ENCODE measurements at regions not wholly inside any gene's neighbourhood (a gene's known extent, or its start where the extent isn't known, plus 50 kb on each side); places are given as distances from the start of the nearest gene placed in this dataset.

DNA sequence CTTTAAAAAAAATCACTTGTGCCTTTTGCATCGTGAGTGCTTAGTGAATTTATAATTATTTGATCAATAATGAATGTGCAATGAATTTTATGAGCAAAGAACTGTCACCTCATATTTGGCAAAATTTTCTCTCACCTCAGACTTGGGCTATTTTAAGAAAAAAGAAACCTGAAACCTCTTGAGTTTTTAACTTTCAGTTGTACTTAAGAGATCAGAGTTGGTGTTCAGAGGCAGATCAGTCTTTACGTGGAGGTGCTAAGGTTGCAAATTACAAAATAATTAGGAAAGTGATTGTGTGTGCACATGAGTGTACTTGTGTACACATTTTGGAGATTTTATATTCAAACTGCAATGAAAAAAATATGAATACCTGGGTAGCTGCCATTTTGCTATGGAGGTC lies 218.7 kb upstream of the RBFOX1 start:
- Histone ChIP-seq H3K9me3 (ENCODE audit: control insufficient read depth in 2 of 2, low read length in 2 of 2) (no peaks in the 10 kb centered on the region), H3K27me3 (ENCODE audit: control insufficient read depth in 2 of 2, insufficient read depth in 2 of 2, low read length in 2 of 2) (no peaks in the 10 kb centered on the region), H3K9ac (ENCODE audit: low read depth in 1 of 2, low read length in 2 of 2) (no peak overlapping the region), H3K27ac (ENCODE audit: low read depth in 2 of 2, low read length in 2 of 2) (no peak overlapping the region), H3K36me3 (ENCODE audit: control insufficient read depth in 2 of 2, insufficient read depth in 2 of 2, low read length in 2 of 2) (no peaks in the 10 kb centered on the region), H3K4me3 (ENCODE audit: low read length in 2 of 2) (no peak overlapping the region), H3K4me1 (ENCODE audit: control insufficient read depth in 2 of 2, insufficient read depth in 2 of 2, low read length in 2 of 2) (no peaks in the 10 kb centered on the region)

DNA sequence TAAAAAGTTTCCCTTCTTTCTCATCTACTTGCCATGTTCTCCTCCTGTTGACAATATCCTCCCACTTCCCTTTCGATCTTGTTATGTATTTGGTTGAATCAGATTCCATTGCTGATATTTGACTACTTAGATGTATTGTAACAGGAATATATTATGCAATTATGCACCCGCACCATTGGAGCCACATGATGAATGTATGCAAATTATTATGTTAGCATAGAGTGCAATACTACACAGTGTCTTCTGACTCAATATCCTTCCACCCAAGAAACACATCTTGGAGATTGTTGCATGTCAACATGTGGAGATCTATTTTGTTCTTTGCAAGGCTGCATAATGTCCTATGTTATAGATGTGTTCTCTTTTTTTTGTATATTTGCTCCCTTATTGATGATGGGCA lies 219.2 kb upstream of the RBFOX1 start:
- Histone ChIP-seq H3K27ac (ENCODE audit: low read depth in 2 of 2, low read length in 2 of 2) (no peak overlapping the region), H3K36me3 (ENCODE audit: control insufficient read depth in 2 of 2, insufficient read depth in 2 of 2, low read length in 2 of 2) (no peaks in the 10 kb centered on the region), H3K4me3 (ENCODE audit: low read length in 2 of 2) (no peak overlapping the region), H3K9ac (ENCODE audit: low read depth in 1 of 2, low read length in 2 of 2) (no peak overlapping the region), H3K9me3 (ENCODE audit: control insufficient read depth in 2 of 2, low read length in 2 of 2) (no peaks in the 10 kb centered on the region), H3K27me3 (ENCODE audit: control insufficient read depth in 2 of 2, insufficient read depth in 2 of 2, low read length in 2 of 2) (no peaks in the 10 kb centered on the region), H3K4me1 (ENCODE audit: control insufficient read depth in 2 of 2, insufficient read depth in 2 of 2, low read length in 2 of 2) (no peaks in the 10 kb centered on the region)

DNA sequence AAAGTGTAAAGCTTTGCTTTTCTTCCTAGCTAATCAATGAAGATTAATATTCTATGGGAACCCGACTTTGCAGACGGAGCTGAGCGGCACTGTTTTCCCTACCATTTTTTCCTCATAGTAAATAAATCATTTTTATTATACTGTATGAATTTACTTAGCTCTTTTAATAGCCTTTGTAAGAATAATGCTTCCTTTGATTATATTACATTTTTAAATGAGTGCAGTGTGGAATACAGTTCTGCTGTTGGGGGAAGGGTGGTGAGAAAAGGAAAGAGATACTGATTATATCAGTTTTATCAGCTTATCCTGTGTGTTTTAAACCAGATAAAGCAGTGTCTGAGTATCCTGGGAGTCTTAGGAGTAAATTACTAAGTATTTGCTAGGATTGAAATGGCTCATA lies 221.4 kb upstream of the RBFOX1 start:
- H3K9me3 ChIP-seq (ENCODE audit: control insufficient read depth in 2 of 2, low read length in 2 of 2): no peaks in the 10 kb centered on the region
- no peak overlapping the region for H3K4me3 ChIP-seq (ENCODE audit: low read length in 2 of 2)
- H3K9ac ChIP-seq (ENCODE audit: low read depth in 1 of 2, low read length in 2 of 2): no peak overlapping the region
- no peaks in the 10 kb centered on the region for H3K36me3 ChIP-seq (ENCODE audit: control insufficient read depth in 2 of 2, insufficient read depth in 2 of 2, low read length in 2 of 2)
- no peaks in the 10 kb centered on the region for H3K4me1 ChIP-seq (ENCODE audit: control insufficient read depth in 2 of 2, insufficient read depth in 2 of 2, low read length in 2 of 2)
- H3K27me3 ChIP-seq (ENCODE audit: control insufficient read depth in 2 of 2, insufficient read depth in 2 of 2, low read length in 2 of 2): no peaks in the 10 kb centered on the region
- no peak overlapping the region for H3K27ac ChIP-seq (ENCODE audit: low read depth in 2 of 2, low read length in 2 of 2)

DNA sequence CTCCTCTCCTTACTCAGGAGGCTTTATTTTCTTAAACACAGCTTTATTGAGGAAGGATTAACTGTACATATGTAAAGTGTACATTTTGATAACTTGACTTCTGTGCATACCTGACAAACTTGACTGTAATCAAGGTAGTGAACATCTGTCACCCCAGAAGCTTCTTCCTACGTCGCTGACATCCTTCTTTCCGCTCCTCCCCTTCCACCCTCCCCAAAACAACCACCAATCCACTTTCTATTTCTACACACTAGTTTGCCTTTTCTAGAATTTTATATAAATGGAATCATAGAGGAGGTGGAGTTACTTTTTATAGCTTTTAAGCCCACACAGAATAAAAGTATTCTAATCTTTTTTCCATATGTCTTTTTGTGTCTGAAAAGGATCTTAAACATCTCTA lies 225.2 kb upstream of the RBFOX1 start:
- Histone ChIP-seq H3K36me3 (ENCODE audit: control insufficient read depth in 2 of 2, insufficient read depth in 2 of 2, low read length in 2 of 2) (no peaks in the 10 kb centered on the region), H3K9me3 (ENCODE audit: control insufficient read depth in 2 of 2, low read length in 2 of 2) (no peaks in the 10 kb centered on the region), H3K4me1 (ENCODE audit: control insufficient read depth in 2 of 2, insufficient read depth in 2 of 2, low read length in 2 of 2) (no peaks in the 10 kb centered on the region), H3K27ac (ENCODE audit: low read depth in 2 of 2, low read length in 2 of 2) (no peak overlapping the region), H3K27me3 (ENCODE audit: control insufficient read depth in 2 of 2, insufficient read depth in 2 of 2, low read length in 2 of 2) (no peaks in the 10 kb centered on the region), H3K9ac (ENCODE audit: low read depth in 1 of 2, low read length in 2 of 2) (no peak overlapping the region), H3K4me3 (ENCODE audit: low read length in 2 of 2) (no peak overlapping the region)

DNA sequence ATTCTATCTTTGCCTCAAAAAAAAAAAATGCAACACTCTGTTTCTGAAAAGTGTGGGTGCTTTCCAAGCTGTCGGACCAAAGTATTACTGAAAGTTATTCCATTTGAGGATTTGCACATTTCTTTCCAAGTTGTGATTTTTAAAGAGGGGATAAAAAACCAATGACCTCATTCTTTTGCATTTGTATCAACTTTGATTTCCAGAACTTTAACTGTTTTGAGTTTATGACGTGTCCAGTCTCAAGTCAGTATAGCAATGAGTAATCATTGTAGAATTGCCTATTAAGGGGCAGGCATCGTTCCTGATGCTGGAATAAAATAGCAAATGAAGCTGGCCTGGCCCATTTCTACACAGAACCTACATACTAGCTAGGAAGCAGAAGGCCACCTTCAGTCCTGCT lies 229.6 kb upstream of the RBFOX1 start:
- no peaks in the 10 kb centered on the region for H3K36me3 ChIP-seq (ENCODE audit: control insufficient read depth in 2 of 2, insufficient read depth in 2 of 2, low read length in 2 of 2)
- no peak overlapping the region for H3K9ac ChIP-seq (ENCODE audit: low read depth in 1 of 2, low read length in 2 of 2)
- no peak overlapping the region for H3K4me3 ChIP-seq (ENCODE audit: low read length in 2 of 2)
- H3K9me3 ChIP-seq (ENCODE audit: control insufficient read depth in 2 of 2, low read length in 2 of 2): no peaks in the 10 kb centered on the region
- no peaks in the 10 kb centered on the region for H3K4me1 ChIP-seq (ENCODE audit: control insufficient read depth in 2 of 2, insufficient read depth in 2 of 2, low read length in 2 of 2)
- H3K27ac ChIP-seq (ENCODE audit: low read depth in 2 of 2, low read length in 2 of 2): no peak overlapping the region
- H3K27me3 ChIP-seq (ENCODE audit: control insufficient read depth in 2 of 2, insufficient read depth in 2 of 2, low read length in 2 of 2): no peaks in the 10 kb centered on the region

DNA sequence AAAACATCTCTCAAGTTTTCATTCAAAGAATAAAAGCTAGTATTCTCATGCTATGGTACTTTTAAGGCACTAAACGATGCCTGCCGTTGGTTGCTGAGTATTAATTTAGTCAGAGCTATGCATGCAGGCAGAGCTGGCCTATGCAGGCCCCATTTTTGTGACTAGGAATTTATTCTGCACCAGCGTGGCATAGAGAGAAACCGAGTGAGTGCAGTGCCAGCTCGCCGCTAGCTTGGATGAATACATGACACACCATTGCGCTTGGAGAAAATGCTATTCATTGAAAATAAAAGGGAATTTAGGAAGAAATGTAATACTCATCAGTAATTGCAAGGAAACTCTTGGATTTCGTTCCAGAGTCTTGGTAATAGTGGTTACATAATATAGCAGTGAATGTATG lies 231.6 kb upstream of the RBFOX1 start:
- Histone ChIP-seq H3K9me3 (ENCODE audit: control insufficient read depth in 2 of 2, low read length in 2 of 2) (no peaks in the 10 kb centered on the region), H3K4me1 (ENCODE audit: control insufficient read depth in 2 of 2, insufficient read depth in 2 of 2, low read length in 2 of 2) (no peaks in the 10 kb centered on the region), H3K4me3 (ENCODE audit: low read length in 2 of 2) (no peak overlapping the region), H3K9ac (ENCODE audit: low read depth in 1 of 2, low read length in 2 of 2) (no peak overlapping the region), H3K27ac (ENCODE audit: low read depth in 2 of 2, low read length in 2 of 2) (no peak overlapping the region), H3K36me3 (ENCODE audit: control insufficient read depth in 2 of 2, insufficient read depth in 2 of 2, low read length in 2 of 2) (no peaks in the 10 kb centered on the region), H3K27me3 (ENCODE audit: control insufficient read depth in 2 of 2, insufficient read depth in 2 of 2, low read length in 2 of 2) (no peaks in the 10 kb centered on the region)

DNA sequence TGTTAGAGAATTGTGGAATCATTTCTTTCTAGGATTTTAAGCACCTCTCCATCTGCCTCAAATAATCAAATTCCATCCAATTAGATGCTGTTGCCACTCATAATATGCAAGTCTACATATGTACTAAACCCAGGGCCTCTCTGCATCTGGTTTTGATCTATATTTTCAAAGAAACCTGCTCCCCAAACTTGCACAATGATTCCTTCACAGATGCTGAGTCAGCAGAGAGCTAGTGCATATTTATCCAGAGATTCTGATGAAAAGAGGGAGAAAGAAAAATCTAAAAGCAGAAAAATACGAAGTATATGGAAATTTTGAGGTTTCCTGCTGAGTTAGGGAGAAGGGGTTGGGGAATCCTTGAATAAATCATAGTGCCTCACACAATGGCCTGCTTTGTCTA lies 235.1 kb upstream of the RBFOX1 start:
- Histone ChIP-seq H3K27ac (ENCODE audit: low read depth in 2 of 2, low read length in 2 of 2) (no peak overlapping the region), H3K27me3 (ENCODE audit: control insufficient read depth in 2 of 2, insufficient read depth in 2 of 2, low read length in 2 of 2) (no peaks in the 10 kb centered on the region), H3K36me3 (ENCODE audit: control insufficient read depth in 2 of 2, insufficient read depth in 2 of 2, low read length in 2 of 2) (no peaks in the 10 kb centered on the region), H3K4me3 (ENCODE audit: low read length in 2 of 2) (no peak overlapping the region), H3K9me3 (ENCODE audit: control insufficient read depth in 2 of 2, low read length in 2 of 2) (no peaks in the 10 kb centered on the region), H3K9ac (ENCODE audit: low read depth in 1 of 2, low read length in 2 of 2) (no peak overlapping the region), H3K4me1 (ENCODE audit: control insufficient read depth in 2 of 2, insufficient read depth in 2 of 2, low read length in 2 of 2) (no peaks in the 10 kb centered on the region)

DNA sequence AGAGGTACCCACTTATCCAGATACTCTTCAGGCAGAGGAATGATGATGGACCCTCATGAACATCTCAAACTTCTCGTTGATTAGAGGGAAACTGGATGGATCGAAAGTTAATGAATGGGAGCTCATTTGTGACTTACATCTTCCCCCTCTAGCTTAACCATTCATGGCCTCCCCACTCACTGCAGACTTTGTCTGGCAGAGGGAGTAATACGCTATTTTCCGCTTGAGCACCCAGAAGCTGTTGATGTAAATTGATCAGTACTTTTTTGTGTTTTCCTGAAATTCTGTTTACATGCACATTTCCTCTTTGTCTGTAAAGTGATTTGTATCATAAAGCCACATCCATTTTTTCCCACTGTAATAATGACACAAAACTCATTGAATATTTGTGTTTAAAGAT lies 239.1 kb upstream of the RBFOX1 start:
- Histone ChIP-seq H3K4me1 (ENCODE audit: control insufficient read depth in 2 of 2, insufficient read depth in 2 of 2, low read length in 2 of 2) (no peaks in the 10 kb centered on the region), H3K27ac (ENCODE audit: low read depth in 2 of 2, low read length in 2 of 2) (no peak overlapping the region), H3K27me3 (ENCODE audit: control insufficient read depth in 2 of 2, insufficient read depth in 2 of 2, low read length in 2 of 2) (no peaks in the 10 kb centered on the region), H3K9me3 (ENCODE audit: control insufficient read depth in 2 of 2, low read length in 2 of 2) (no peaks in the 10 kb centered on the region), H3K36me3 (ENCODE audit: control insufficient read depth in 2 of 2, insufficient read depth in 2 of 2, low read length in 2 of 2) (no peaks in the 10 kb centered on the region), H3K4me3 (ENCODE audit: low read length in 2 of 2) (no peak overlapping the region), H3K9ac (ENCODE audit: low read depth in 1 of 2, low read length in 2 of 2) (no peak overlapping the region)

DNA sequence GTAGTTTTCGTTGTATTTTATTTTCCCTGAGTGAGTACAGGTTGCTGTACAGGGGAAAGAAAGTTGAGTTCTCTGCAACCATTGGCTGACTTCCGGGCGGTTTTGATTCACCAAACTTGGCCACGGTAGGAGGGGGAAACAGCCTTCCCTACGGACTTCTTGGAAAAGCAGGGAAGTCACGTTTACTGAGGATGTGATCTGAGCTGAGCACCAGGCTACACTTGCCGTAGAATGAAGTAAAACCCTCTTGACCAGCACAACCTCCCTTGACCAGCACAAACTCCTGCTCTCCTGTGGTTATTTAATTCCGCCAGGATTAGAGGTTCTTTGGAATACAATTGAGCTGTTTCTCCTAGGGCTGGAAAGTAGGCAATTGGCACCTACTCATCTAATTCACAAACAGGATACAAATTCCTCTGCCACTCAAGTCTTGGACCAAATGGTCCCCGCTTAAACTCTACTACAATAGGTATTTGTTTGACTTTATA lies 242.0 kb upstream of the RBFOX1 start:
- no peaks in the 10 kb centered on the region for H3K9me3 ChIP-seq (ENCODE audit: control insufficient read depth in 2 of 2, low read length in 2 of 2)
- H3K27ac ChIP-seq (ENCODE audit: low read depth in 2 of 2, low read length in 2 of 2): no peak overlapping the region
- no peak overlapping the region for H3K9ac ChIP-seq (ENCODE audit: low read depth in 1 of 2, low read length in 2 of 2)
- no peaks in the 10 kb centered on the region for H3K36me3 ChIP-seq (ENCODE audit: control insufficient read depth in 2 of 2, insufficient read depth in 2 of 2, low read length in 2 of 2)
- no peaks in the 10 kb centered on the region for H3K27me3 ChIP-seq (ENCODE audit: control insufficient read depth in 2 of 2, insufficient read depth in 2 of 2, low read length in 2 of 2)
- H3K4me1 ChIP-seq (ENCODE audit: control insufficient read depth in 2 of 2, insufficient read depth in 2 of 2, low read length in 2 of 2): no peaks in the 10 kb centered on the region
- no peak overlapping the region for H3K4me3 ChIP-seq (ENCODE audit: low read length in 2 of 2)

DNA sequence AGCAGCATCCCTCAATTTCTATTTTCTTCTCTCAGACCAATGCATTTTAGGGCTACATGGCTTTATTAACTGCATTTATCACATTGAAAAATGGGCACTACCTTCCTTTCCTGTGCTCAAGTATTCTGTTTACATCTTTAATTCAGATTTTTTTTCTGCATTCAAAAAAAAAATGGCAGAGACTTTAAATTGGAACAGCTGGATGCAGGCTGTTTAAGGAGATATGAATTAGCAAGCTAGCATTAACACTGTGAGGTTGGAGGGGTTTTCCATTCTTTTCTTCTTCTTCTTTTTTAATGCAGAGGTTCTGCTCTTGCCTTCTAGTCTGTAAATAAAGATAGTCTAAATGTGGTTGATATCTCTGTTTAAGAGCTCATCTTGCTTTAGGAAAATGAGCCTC lies 242.9 kb upstream of the RBFOX1 start:
- no peaks in the 10 kb centered on the region for H3K4me1 ChIP-seq (ENCODE audit: control insufficient read depth in 2 of 2, insufficient read depth in 2 of 2, low read length in 2 of 2)
- H3K27me3 ChIP-seq (ENCODE audit: control insufficient read depth in 2 of 2, insufficient read depth in 2 of 2, low read length in 2 of 2): no peaks in the 10 kb centered on the region
- H3K9me3 ChIP-seq (ENCODE audit: control insufficient read depth in 2 of 2, low read length in 2 of 2): no peaks in the 10 kb centered on the region
- H3K9ac ChIP-seq (ENCODE audit: low read depth in 1 of 2, low read length in 2 of 2): no peak overlapping the region
- no peaks in the 10 kb centered on the region for H3K36me3 ChIP-seq (ENCODE audit: control insufficient read depth in 2 of 2, insufficient read depth in 2 of 2, low read length in 2 of 2)
- no peak overlapping the region for H3K27ac ChIP-seq (ENCODE audit: low read depth in 2 of 2, low read length in 2 of 2)
- no peak overlapping the region for H3K4me3 ChIP-seq (ENCODE audit: low read length in 2 of 2)

DNA sequence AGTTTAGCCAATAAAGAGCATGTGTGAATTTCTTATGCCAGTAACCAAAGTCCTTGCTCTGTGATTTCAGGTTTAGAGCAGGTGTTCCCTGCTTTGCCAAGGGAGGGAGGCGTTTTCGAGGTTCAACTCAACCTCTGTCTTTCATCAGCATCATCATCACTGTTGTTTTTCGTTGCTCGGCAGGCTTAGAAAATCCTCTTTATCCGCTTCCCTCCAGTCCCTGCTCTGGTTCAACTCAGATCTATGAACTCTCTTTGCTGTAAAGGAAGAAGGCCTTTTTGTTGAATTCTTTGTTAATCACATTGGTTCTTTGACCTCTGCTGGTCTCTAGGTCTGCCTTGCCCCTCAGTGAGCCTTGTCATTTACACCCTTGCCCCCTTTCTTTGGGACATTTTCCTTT lies 243.9 kb upstream of the RBFOX1 start:
- Histone ChIP-seq H3K27ac (ENCODE audit: low read depth in 2 of 2, low read length in 2 of 2) (no peak overlapping the region), H3K9ac (ENCODE audit: low read depth in 1 of 2, low read length in 2 of 2) (no peak overlapping the region), H3K36me3 (ENCODE audit: control insufficient read depth in 2 of 2, insufficient read depth in 2 of 2, low read length in 2 of 2) (no peaks in the 10 kb centered on the region), H3K9me3 (ENCODE audit: control insufficient read depth in 2 of 2, low read length in 2 of 2) (no peaks in the 10 kb centered on the region), H3K27me3 (ENCODE audit: control insufficient read depth in 2 of 2, insufficient read depth in 2 of 2, low read length in 2 of 2) (no peaks in the 10 kb centered on the region), H3K4me1 (ENCODE audit: control insufficient read depth in 2 of 2, insufficient read depth in 2 of 2, low read length in 2 of 2) (no peaks in the 10 kb centered on the region), H3K4me3 (ENCODE audit: low read length in 2 of 2) (no peak overlapping the region)
